Type B pancreatic cell (in vitro differentiated cells): ENCODE measurements at regions not wholly inside any gene's neighbourhood (a gene's known extent, or its start where the extent isn't known, plus 50 kb on each side); places are given as distances from the start of the nearest gene placed in this dataset.

Experiments used
- DNase-seq: peaks from one replicate; pipeline ENCODE4 v3.0.0; 2021; ENCODE audit warnings: mixed read lengths; ENCODE audit not compliant: unreplicated experiment; ENCODE audit errors: extremely low spot score
- H3K27ac Mint-ChIP-seq: 2 replicates; pipeline ENCODE4 v1.8.0; 2021; ENCODE audit warnings: mild to moderate bottlenecking, mixed read lengths
- H3K27me3 Mint-ChIP-seq: 2 replicates; pipeline ENCODE4 v1.8.0; 2021; ENCODE audit warnings: mixed read lengths
- H3K36me3 Mint-ChIP-seq: 2 replicates; pipeline ENCODE4 v1.8.0; 2021; ENCODE audit warnings: mixed read lengths
- H3K4me1 Mint-ChIP-seq: one replicate; pipeline ENCODE4 v1.8.0; 2021; ENCODE audit warnings: mixed read lengths; ENCODE audit not compliant: unreplicated experiment
- H3K4me3 Mint-ChIP-seq: 2 replicates; pipeline ENCODE4 v1.8.0; 2021; ENCODE audit warnings: mild to moderate bottlenecking, mixed read lengths
- H3K9me3 Mint-ChIP-seq: 2 replicates; pipeline ENCODE4 v1.8.0; 2021; ENCODE audit warnings: mixed read lengths
- TF ChIP-seq, protein P1 (sequence below): fragments of 200-600 bp; sonication (generic); conservative IDR thresholded peaks from 2 replicates; pipeline ENCODE4 v1.5.0; 2021; ENCODE audit warnings: antibody characterized with exemption, mild to moderate bottlenecking

DNA sequence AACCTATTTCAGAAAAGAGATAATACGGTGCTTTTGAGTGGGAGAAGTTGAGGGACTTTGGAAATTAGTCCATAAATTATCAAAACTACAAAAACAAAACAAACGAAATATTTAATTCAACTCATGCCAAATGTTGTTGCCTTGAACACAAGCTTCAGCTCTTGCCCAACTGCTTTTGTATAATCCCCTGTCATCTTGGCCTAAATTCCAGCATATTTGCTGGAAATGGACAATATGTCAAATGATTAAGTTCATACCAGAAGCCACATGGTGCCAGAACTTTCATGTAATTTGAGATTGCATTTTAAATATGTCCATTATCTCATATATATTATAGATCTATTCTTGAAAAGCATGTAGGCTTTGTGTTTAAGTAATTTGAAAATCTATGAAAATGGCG lies 373.7 kb upstream of the SLITRK6 start:
- no peak for DNase-seq
- Mint-ChIP-seq H3K27ac (no peak overlapping the region), H3K27me3 (no peaks in the 10 kb centered on the region), H3K4me3 (no peak overlapping the region), H3K9me3 (no peaks in the 10 kb centered on the region), H3K4me1 (no peaks in the 10 kb centered on the region), H3K36me3 (no peaks in the 10 kb centered on the region)
- TF ChIP-seq, protein P1, sequence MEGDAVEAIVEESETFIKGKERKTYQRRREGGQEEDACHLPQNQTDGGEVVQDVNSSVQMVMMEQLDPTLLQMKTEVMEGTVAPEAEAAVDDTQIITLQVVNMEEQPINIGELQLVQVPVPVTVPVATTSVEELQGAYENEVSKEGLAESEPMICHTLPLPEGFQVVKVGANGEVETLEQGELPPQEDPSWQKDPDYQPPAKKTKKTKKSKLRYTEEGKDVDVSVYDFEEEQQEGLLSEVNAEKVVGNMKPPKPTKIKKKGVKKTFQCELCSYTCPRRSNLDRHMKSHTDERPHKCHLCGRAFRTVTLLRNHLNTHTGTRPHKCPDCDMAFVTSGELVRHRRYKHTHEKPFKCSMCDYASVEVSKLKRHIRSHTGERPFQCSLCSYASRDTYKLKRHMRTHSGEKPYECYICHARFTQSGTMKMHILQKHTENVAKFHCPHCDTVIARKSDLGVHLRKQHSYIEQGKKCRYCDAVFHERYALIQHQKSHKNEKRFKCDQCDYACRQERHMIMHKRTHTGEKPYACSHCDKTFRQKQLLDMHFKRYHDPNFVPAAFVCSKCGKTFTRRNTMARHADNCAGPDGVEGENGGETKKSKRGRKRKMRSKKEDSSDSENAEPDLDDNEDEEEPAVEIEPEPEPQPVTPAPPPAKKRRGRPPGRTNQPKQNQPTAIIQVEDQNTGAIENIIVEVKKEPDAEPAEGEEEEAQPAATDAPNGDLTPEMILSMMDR = no peak

DNA sequence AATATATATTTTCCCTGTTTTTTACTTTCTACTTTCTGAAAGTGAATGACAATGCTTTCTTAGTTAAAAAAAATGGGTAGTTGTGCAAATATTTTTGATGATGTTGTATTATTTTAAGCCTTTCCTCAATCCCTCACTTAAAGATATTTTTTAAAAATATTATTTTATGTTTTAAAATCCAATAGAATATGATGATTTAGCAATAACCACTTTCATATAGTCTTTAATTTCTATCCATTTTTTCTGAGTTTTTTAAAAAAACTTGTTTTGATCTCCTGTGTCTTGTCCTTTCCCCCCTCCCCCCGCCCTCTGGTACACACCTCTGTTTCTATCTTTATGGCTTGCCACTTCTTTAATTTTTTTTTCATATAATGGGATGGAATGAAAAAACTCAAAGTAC lies 362.0 kb upstream of the SLITRK6 start:
- Mint-ChIP-seq H3K27me3 (no peaks in the 10 kb centered on the region), H3K36me3 (no peaks in the 10 kb centered on the region), H3K4me3 (no peak overlapping the region), H3K4me1 (no peaks in the 10 kb centered on the region), H3K9me3 (no peaks in the 10 kb centered on the region), H3K27ac (no peak overlapping the region)
- DNase-seq = no peak
- TF ChIP-seq, protein P1 = no peak

DNA sequence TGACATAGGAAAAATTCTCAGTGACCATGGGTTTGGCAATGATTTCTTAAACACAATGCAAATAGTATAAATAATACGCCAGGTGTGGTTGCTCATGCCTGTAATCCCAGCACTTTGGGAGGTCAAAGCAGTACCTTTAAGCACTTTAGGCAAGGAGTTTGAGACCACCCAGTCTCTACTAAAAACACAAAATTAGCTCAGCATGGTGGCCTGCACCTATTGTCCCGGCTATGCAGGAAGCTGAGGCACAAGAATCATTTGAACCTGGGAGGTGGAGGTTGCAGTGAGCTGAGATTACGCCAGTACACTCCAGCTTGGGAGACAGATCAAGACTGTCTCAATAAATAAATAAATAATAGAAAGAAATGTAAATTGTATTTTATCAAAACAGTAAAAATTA lies 356.5 kb upstream of the SLITRK6 start:
- no peaks in the 10 kb centered on the region for H3K4me1 Mint-ChIP-seq
- H3K9me3 Mint-ChIP-seq = no peaks in the 10 kb centered on the region
- H3K36me3 Mint-ChIP-seq = no peaks in the 10 kb centered on the region
- H3K4me3 Mint-ChIP-seq = no peak overlapping the region
- H3K27ac Mint-ChIP-seq = no peak overlapping the region
- TF ChIP-seq, protein P1 = no peak
- no peak for DNase-seq
- H3K27me3 Mint-ChIP-seq = no peaks in the 10 kb centered on the region

DNA sequence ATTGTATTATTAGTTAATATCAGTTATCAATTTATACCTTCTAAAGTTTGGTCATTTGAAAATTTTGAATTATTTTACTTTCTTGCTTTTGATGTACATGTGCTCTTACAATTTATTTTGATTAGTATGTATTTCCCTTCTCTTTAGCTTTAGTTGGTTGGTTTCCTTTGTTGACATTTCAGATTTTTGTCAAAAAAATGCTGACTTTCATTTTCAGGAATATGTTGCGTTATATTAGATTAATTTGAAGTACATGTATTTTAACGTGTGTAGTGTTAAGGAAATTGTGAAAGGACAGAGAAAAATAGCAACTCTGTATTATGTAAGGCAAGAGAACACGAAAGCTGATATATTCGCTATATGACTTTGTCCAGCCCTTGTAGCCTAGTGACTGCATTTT lies 342.9 kb upstream of the SLITRK6 start:
- H3K36me3 Mint-ChIP-seq = no peaks in the 10 kb centered on the region
- no peak overlapping the region for H3K27ac Mint-ChIP-seq
- H3K4me1 Mint-ChIP-seq = no peaks in the 10 kb centered on the region
- TF ChIP-seq, protein P1 = no peak
- H3K27me3 Mint-ChIP-seq = no peaks in the 10 kb centered on the region
- no peak overlapping the region for H3K4me3 Mint-ChIP-seq
- no peaks in the 10 kb centered on the region for H3K9me3 Mint-ChIP-seq
- no peak for DNase-seq

DNA sequence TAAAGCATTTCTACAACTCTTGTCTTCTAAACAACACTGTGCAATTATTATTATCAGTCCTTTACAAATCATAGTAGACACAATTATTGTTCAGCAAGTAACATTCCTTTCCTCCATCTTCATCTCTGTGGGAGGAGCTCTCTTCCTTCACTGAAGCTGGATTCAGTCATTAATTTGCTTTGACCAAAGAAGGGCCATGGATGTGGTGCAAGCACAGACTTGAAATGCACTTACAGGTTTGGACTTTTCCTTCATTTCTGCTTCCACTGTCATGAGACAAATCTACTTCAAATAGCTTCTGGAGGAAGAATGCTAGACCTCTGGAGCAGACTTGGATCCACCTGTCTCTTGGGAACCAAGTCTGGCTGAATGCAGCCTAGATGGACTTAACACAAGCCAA lies 336.6 kb upstream of the SLITRK6 start:
- H3K4me3 Mint-ChIP-seq = no peak overlapping the region
- H3K9me3 Mint-ChIP-seq = no peaks in the 10 kb centered on the region
- H3K36me3 Mint-ChIP-seq = no peaks in the 10 kb centered on the region
- no peak for DNase-seq
- no peaks in the 10 kb centered on the region for H3K4me1 Mint-ChIP-seq
- H3K27ac Mint-ChIP-seq = no peak overlapping the region
- TF ChIP-seq, protein P1 = no peak
- no peaks in the 10 kb centered on the region for H3K27me3 Mint-ChIP-seq

DNA sequence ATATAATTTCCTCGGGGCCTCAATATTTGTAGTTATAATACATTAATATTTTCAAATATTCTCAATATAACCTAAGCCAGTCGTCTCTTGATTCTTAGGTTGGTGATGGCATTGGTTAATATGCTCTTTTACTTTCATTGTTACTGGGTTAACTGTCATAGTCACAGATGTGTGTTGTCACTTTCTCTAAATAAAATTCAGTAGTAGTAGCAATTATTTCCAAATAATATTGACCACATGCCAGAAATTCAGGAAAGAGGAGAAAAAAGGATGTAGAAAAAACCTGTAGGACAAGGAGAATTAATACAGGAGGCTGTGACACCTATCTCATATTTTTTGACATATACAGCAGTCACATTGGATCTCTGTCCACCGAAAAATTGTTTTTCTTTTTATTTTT lies 322.7 kb upstream of the SLITRK6 start:
- H3K9me3 Mint-ChIP-seq = no peaks in the 10 kb centered on the region
- no peaks in the 10 kb centered on the region for H3K4me1 Mint-ChIP-seq
- TF ChIP-seq, protein P1 = no peak
- no peaks in the 10 kb centered on the region for H3K36me3 Mint-ChIP-seq
- H3K27ac Mint-ChIP-seq = no peak overlapping the region
- DNase-seq = no peak
- no peaks in the 10 kb centered on the region for H3K27me3 Mint-ChIP-seq
- H3K4me3 Mint-ChIP-seq = no peak overlapping the region
